ENCODE measurements at regions not wholly inside any gene's neighbourhood (a gene's known extent, or its start where the extent isn't known, plus 50 kb on each side); places are given as distances from the start of the nearest gene placed in this dataset.

- H3K4me1 ChIP-seq (ENCODE audit: control insufficient read depth in 1 of 2, insufficient read depth in 2 of 2, low read length in 2 of 2) = no peaks in the 10 kb centered on the region
- H3K36me3 ChIP-seq (ENCODE audit: control insufficient read depth in 1 of 2, insufficient read depth in 2 of 2, low read length in 2 of 2) = no peaks in the 10 kb centered on the region
- H3K9me3 ChIP-seq (ENCODE audit: control insufficient read depth in 1 of 2, low read length in 2 of 2) = no peaks in the 10 kb centered on the region
- H3K27ac ChIP-seq (ENCODE audit: low read length) = no peak overlapping the region
- no peaks in the 10 kb centered on the region for H3K27me3 ChIP-seq (ENCODE audit: low read depth, low read length)
- no peak overlapping the region for H3K4me3 ChIP-seq (ENCODE audit: low read depth in 1 of 2, low read length in 2 of 2)
These were observed 54.9 kb upstream of the LCLAT1 start for GRCh38 chr2:30392097-30392496.

GRCh38 chr2:30393510-30393909, 53.5 kb upstream of the LCLAT1 start:
- Histone ChIP-seq H3K27me3 (ENCODE audit: low read depth, low read length) (no peaks in the 10 kb centered on the region), H3K27ac (ENCODE audit: low read length) (no peak overlapping the region), H3K4me3 (ENCODE audit: low read depth in 1 of 2, low read length in 2 of 2) (no peak overlapping the region), H3K9me3 (ENCODE audit: control insufficient read depth in 1 of 2, low read length in 2 of 2) (no peaks in the 10 kb centered on the region), H3K36me3 (ENCODE audit: control insufficient read depth in 1 of 2, insufficient read depth in 2 of 2, low read length in 2 of 2) (no peaks in the 10 kb centered on the region), H3K4me1 (ENCODE audit: control insufficient read depth in 1 of 2, insufficient read depth in 2 of 2, low read length in 2 of 2) (peaks cover 0 to 11% of the 10 kb centered on the region in 2 donors)

- Histone ChIP-seq H3K27ac (ENCODE audit: low read length) (no peak overlapping the region), H3K4me3 (ENCODE audit: low read depth in 1 of 2, low read length in 2 of 2) (no peak overlapping the region)
These were observed 53.0 kb upstream of the LCLAT1 start for GRCh38 chr2:30394096-30394495.

GRCh38 chr2:30396436-30397232, 50.4 kb upstream of the LCLAT1 start:
- Histone ChIP-seq H3K4me1 (ENCODE audit: control insufficient read depth in 1 of 2, insufficient read depth in 2 of 2, low read length in 2 of 2) (peaks cover 0 to 25% of the 10 kb centered on the region in 2 donors), H3K4me3 (ENCODE audit: low read depth in 1 of 2, low read length in 2 of 2) (no peak overlapping the region), H3K36me3 (ENCODE audit: control insufficient read depth in 1 of 2, insufficient read depth in 2 of 2, low read length in 2 of 2) (no peaks in the 10 kb centered on the region), H3K27me3 (ENCODE audit: low read depth, low read length) (no peaks in the 10 kb centered on the region), H3K27ac (ENCODE audit: low read length) (no peak overlapping the region), H3K9me3 (ENCODE audit: control insufficient read depth in 1 of 2, low read length in 2 of 2) (no peaks in the 10 kb centered on the region)

More at GRCh38 chr2:30394096-30394495, 53.0 kb upstream of the LCLAT1 start:
- Histone ChIP-seq H3K9me3 (ENCODE audit: control insufficient read depth in 1 of 2, low read length in 2 of 2) (no peaks in the 10 kb centered on the region), H3K36me3 (ENCODE audit: control insufficient read depth in 1 of 2, insufficient read depth in 2 of 2, low read length in 2 of 2) (no peaks in the 10 kb centered on the region), H3K4me1 (ENCODE audit: control insufficient read depth in 1 of 2, insufficient read depth in 2 of 2, low read length in 2 of 2) (peaks cover 0 to 11% of the 10 kb centered on the region in 2 donors), H3K27me3 (ENCODE audit: low read depth, low read length) (no peaks in the 10 kb centered on the region)

All from muscle layer of duodenum (tissue), 2 donors.